HFFc6 (cell line): ENCODE measurements at regions not wholly inside any gene's neighbourhood (a gene's known extent, or its start where the extent isn't known, plus 50 kb on each side); places are given as distances from the start of the nearest gene placed in this dataset.

ENCODE experiments used
- DNase-seq: peaks from one replicate; pipeline ENCODE4 v3.0.0-alpha.2; 2018
- H3K27ac Mint-ChIP-seq: 2 replicates; pipeline ENCODE4 v1.8.0; 2020; ENCODE audit warnings: mild to moderate bottlenecking, mixed read lengths
- H3K27me3 Mint-ChIP-seq: 2 replicates; pipeline ENCODE4 v1.8.0; 2021; ENCODE audit warnings: mild to moderate bottlenecking, moderate library complexity, mixed read lengths; ENCODE audit not compliant: insufficient read depth
- H3K36me3 Mint-ChIP-seq: 2 replicates; pipeline ENCODE4 v1.8.0; 2021; ENCODE audit warnings: low read depth, mixed read lengths
- H3K4me1 Mint-ChIP-seq: 2 replicates; pipeline ENCODE4 v1.8.0; 2020; ENCODE audit warnings: low read depth, mixed read lengths
- H3K4me3 Mint-ChIP-seq: 2 replicates; pipeline ENCODE4 v1.8.0; 2020; ENCODE audit warnings: mild to moderate bottlenecking, moderate library complexity, mixed read lengths
- H3K9me3 Mint-ChIP-seq: 2 replicates; pipeline ENCODE4 v1.8.0; 2020; ENCODE audit warnings: mild to moderate bottlenecking, mixed read lengths
- CTCF ChIP-seq: fragments of 200-600 bp; sonication (generic); IDR thresholded peaks from 2 replicates; pipeline ENCODE4 v1.5.0; 2021; ENCODE audit warnings: antibody characterized with exemption, mild to moderate bottlenecking

- DNase-seq, result no peak
- no peak for TF ChIP-seq CTCF
- no peak overlapping the region for H3K4me3 Mint-ChIP-seq
- H3K27ac Mint-ChIP-seq, result no peak overlapping the region
- 0 out of 2 replicates have a peak, but pooled peaks cover 5% of the 10 kb centered on the region for H3K36me3 Mint-ChIP-seq
- no peaks in the 10 kb centered on the region; the same call in 1 of the 2 replicates for H3K27me3 Mint-ChIP-seq
- peaks cover 4% of the 10 kb centered on the region; the same call in 1 of the 2 replicates for H3K9me3 Mint-ChIP-seq
- H3K4me1 Mint-ChIP-seq, result peaks cover 71% of the 10 kb centered on the region
These were observed 127.7 kb downstream of the ASB7 start for GRCh38 chr15:100730129-100730528.

DNA sequence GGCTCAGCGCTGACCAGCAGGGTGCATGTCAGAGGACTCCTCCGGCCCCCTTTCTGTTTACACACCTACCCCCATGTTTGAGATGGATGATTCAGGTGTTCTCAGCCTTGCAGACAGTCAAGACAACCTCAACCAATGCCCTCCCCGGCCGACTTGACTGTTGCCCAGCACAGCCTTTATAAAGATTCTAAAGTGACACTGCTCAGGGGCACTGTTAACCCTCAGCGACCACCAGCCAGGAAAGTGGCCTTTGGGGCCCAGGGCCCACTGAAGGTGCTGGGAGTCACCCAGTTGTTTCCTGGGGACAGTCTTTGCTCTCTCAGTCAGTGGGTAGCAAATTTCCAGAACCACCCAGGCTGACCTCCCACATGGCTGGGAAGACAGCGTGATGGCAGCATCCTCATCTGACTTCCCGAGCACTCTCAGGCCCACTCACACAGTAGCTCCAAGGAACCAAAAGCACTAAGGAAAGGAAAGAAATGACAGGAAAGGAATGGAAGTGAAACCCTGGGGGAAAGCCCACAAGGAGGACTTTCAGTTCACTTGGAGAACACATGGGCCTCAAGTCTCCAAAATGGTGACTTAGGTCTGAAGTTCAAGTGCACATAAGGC, 128.4 kb downstream of the ASB7 start:
- peaks cover 1% of the 10 kb centered on the region for H3K27me3 Mint-ChIP-seq
- 0 out of 2 replicates have a peak, but pooled peaks cover 5% of the 10 kb centered on the region for H3K36me3 Mint-ChIP-seq
- DNase-seq, result no peak
- H3K4me3 Mint-ChIP-seq, result no peak overlapping the region
- no peak overlapping the region for H3K27ac Mint-ChIP-seq
- no peak for TF ChIP-seq CTCF
- H3K4me1 Mint-ChIP-seq, result peaks cover 65% of the 10 kb centered on the region
- peaks cover 4% of the 10 kb centered on the region; the same call in 1 of the 2 replicates for H3K9me3 Mint-ChIP-seq

GRCh38 chr15:100731267-100732152, 129.1 kb downstream of the ASB7 start:
- Mint-ChIP-seq H3K9me3 (peaks cover 4% of the 10 kb centered on the region; the same call in 1 of the 2 replicates), H3K27me3 (peaks cover 1% of the 10 kb centered on the region), H3K36me3 (0 out of 2 replicates have a peak, but pooled peaks cover 5% of the 10 kb centered on the region), H3K4me3 (no peak overlapping the region), H3K27ac (peak overlapping the region; percentile 91), H3K4me1 (peaks cover 58% of the 10 kb centered on the region)
- DNase-seq, result peak; percentile 38
- no peak for TF ChIP-seq CTCF

GRCh38 chr15:100732211-100733055, 130.0 kb downstream of the ASB7 start:
- 0 out of 2 replicates have a peak, but pooled peaks cover 5% of the 10 kb centered on the region for H3K36me3 Mint-ChIP-seq
- H3K4me1 Mint-ChIP-seq, result peaks cover 51% of the 10 kb centered on the region
- peaks cover 1% of the 10 kb centered on the region for H3K27me3 Mint-ChIP-seq
- peak; percentile 29 for DNase-seq
- no peak for TF ChIP-seq CTCF
- peak overlapping the region; percentile 50 for H3K4me3 Mint-ChIP-seq
- peaks cover 4% of the 10 kb centered on the region; the same call in 1 of the 2 replicates for H3K9me3 Mint-ChIP-seq
- H3K27ac Mint-ChIP-seq, result peak overlapping the region; percentile 91
